ENCODE measurements at regions not wholly inside any gene's neighbourhood (a gene's known extent, or its start where the extent isn't known, plus 50 kb on each side); places are given as distances from the start of the nearest gene placed in this dataset.

GRCh38 chr14:22715186-22715812, 51.2 kb upstream of the OXA1L start:
- no peak for TF ChIP-seq POLR2A (IDR thresholded peaks at IDR 0.05)
- no peak for TF ChIP-seq CTCF (IDR thresholded peaks at IDR 0.05)
- TF ChIP-seq POLR2AphosphoS5 (IDR thresholded peaks at IDR 0.05), result no peak
- no peak for TF ChIP-seq EP300 (IDR thresholded peaks at IDR 0.05; ENCODE audit: low read depth)

Measured in transverse colon (tissue), 4 donors.